GM12878 (cell line): ENCODE measurements at regions not wholly inside any gene's neighbourhood (a gene's known extent, or its start where the extent isn't known, plus 50 kb on each side); places are given as distances from the start of the nearest gene placed in this dataset.

Source experiments
- ATAC-seq: fragments of 200-7000 bp; cut with Tn5 transposase; 3 replicates; pipeline ENCODE4 v1.9.1; 2020; ENCODE audit warnings: mild to moderate bottlenecking, moderate library complexity
- BruUV-seq: library from RNA; stranded (reverse); fragments of 400-500 nt; replicated peaks from 2 replicates; lab custom pipeline; 2021; lab: Mats Ljungman, UMichigan
- CTCF ChIA-PET: fragments of 300-600 bp; sonication (Branson Sonifier 250); formaldehyde crosslinking; extraction: SDS; loops from one replicate; lab custom pipeline; 2021; ENCODE audit warnings: inconsistent platforms; lab: Yijun Ruan, JAX
- POLR2A ChIA-PET: fragments of 350-600 bp; formaldehyde crosslinking; extraction: SDS; loops from one replicate; lab custom pipeline; 2021; ENCODE audit warnings: inconsistent platforms; lab: Charles Lee
- RAD21 ChIA-PET: fragments of 300-600 bp; sonication (Branson Sonifier 250); formaldehyde crosslinking; loops from one replicate; lab custom pipeline; 2023; ENCODE audit warnings: antibody characterized with exemption; ENCODE audit not compliant: unreplicated experiment; lab: Charles Lee
- SMC1A ChIA-PET: fragments of 300-600 bp; sonication (Branson Sonifier 250); formaldehyde crosslinking; loops from one replicate; lab custom pipeline; 2023; ENCODE audit not compliant: unreplicated experiment, uncharacterized antibody; lab: Charles Lee
- DNase-seq: peaks from one replicate; pipeline ENCODE4 v3.0.0-alpha.2; 2011; ENCODE audit warnings: low read depth, low spot score
- FAIRE-seq: peaks from 3 replicates; lab custom pipeline; 2011; peaks lifted over from hg19 to GRCh38; lab: Jason Lieb, UNC
- H2AFZ ChIP-seq: 2 replicates; pipeline ENCODE4 v1.6.0; 2011; ENCODE audit warnings: low read depth, low read length, control low read depth; ENCODE audit not compliant: control insufficient read depth
- H3K27ac ChIP-seq: 2 replicates; pipeline ENCODE4 v1.5.1; 2011; ENCODE audit warnings: control low read depth; ENCODE audit not compliant: control insufficient read depth, insufficient read depth
- H3K27me3 ChIP-seq, 2 experiments: replicated peaks in 1 of 2; 2 replicates each; pipeline versions ENCODE4 v1.6.0 to v1.6.1; 2011; ENCODE audit warnings: low read length in 1 of 2; ENCODE audit not compliant: control insufficient read depth in 2 of 2, insufficient read depth in 2 of 2
- H3K36me3 ChIP-seq, 2 experiments: 2 replicates each; pipeline ENCODE4 v1.5.1; 2011; ENCODE audit warnings: low read length in 1 of 2; ENCODE audit not compliant: control insufficient read depth in 2 of 2, insufficient read depth in 2 of 2
- H3K4me1 ChIP-seq: 2 replicates; pipeline ENCODE4 v1.6.1; 2011; ENCODE audit warnings: mild to moderate bottlenecking, low read length, moderate library complexity, mixed read lengths; ENCODE audit not compliant: control insufficient read depth, insufficient read depth
- H3K4me2 ChIP-seq: 2 replicates; pipeline ENCODE4 v1.6.0; 2011; ENCODE audit warnings: control low read depth; ENCODE audit not compliant: control insufficient read depth, insufficient read depth
- H3K4me3 ChIP-seq: fragments of 200-600 bp; sonication (generic); 2 replicates; pipeline ENCODE4 v1.5.1; 2016
- H3K79me2 ChIP-seq: 2 replicates; pipeline ENCODE4 v1.6.0; 2011; ENCODE audit warnings: low read length; ENCODE audit not compliant: control insufficient read depth, insufficient read depth
- H3K9ac ChIP-seq: 2 replicates; pipeline ENCODE4 v1.8.0; 2011; ENCODE audit warnings: low read length, control low read depth, mixed read lengths; ENCODE audit not compliant: control insufficient read depth, insufficient read depth
- H3K9me3 ChIP-seq: replicated peaks from 3 replicates; pipeline ENCODE4 v1.5.1; 2011; ENCODE audit warnings: mild to moderate bottlenecking, low read length; ENCODE audit not compliant: control insufficient read depth, insufficient read depth
- H4K20me1 ChIP-seq: 2 replicates; pipeline ENCODE4 v1.6.0; 2011; ENCODE audit not compliant: control insufficient read depth, insufficient read depth
- BCL11A ChIP-seq: IDR thresholded peaks from 2 replicates; pipeline ENCODE4 v1.6.1; 2011; ENCODE audit warnings: low read depth, low read length
- CUX1 ChIP-seq: IDR thresholded peaks from 2 replicates; pipeline ENCODE4 v1.6.1; 2012; ENCODE audit warnings: improper control_type of control experiment, low read depth, low read length; ENCODE audit not compliant: insufficient replicate concordance
- ZNF384 ChIP-seq: IDR thresholded peaks from 2 replicates; pipeline ENCODE4 v1.6.1; 2012; ENCODE audit warnings: low read depth, mild to moderate bottlenecking, low read length, improper control_type of control experiment, borderline replicate concordance
- WGBS: methylation state at CpG from one replicate; pipeline ENCODE4 v1.1.6; 2016; ENCODE audit warnings: low lambda C conversion rate; ENCODE audit not compliant: insufficient replicate concordance, insufficient coverage; ENCODE audit errors: missing lambda C conversion rate; 5-methylcytosine and 5-hydroxymethylcytosine counted together
- in situ Hi-C: fragments of 300-500 bp; cut with MboI; formaldehyde crosslinking; loops from 9 replicates; pipeline ENCODE4 v1.14.3; 2018; ENCODE audit warnings: mixed read lengths
- intact Hi-C: fragments of 100-400 bp; cut with micrococcal nuclease; formaldehyde crosslinking; loops from one replicate; pipeline ENCODE4 v1.14.2; 2022; ENCODE audit not compliant: unreplicated experiment

- POLR2A ChIA-PET: no interaction called here
- ATAC-seq (no peak), DNase-seq (no peak), FAIRE-seq (no peak)
- Histone ChIP-seq H3K4me1 (no peaks in the 10 kb centered on the region), H3K4me3 (no peak overlapping the region), H3K79me2 (no peaks in the 10 kb centered on the region), H3K9ac (no peak overlapping the region), H3K36me3 (no peaks in the 10 kb centered on the region), H3K27me3 (no peaks in the 10 kb centered on the region), H4K20me1 (no peaks in the 10 kb centered on the region), H3K9me3 (no peaks in the 10 kb centered on the region; the same call in 2 of the 3 replicates), H2AFZ (no peak overlapping the region)
- BruUV-seq: no TSS peak
- WGBS: 28% methylated on average over 4 of the region's 4 CpGs
- in situ Hi-C loops (no loop called here), intact Hi-C loops (loop anchor here (2.0 to 5.0 kb wide), 2 partner anchors 921 to 1550 kb away; no protein-coding TSS in a partner anchor)
- RAD21 ChIA-PET: no interaction called here
- SMC1A ChIA-PET: no interaction called here
- TF ChIP-seq CUX1 (no peak), BCL11A (no peak), ZNF384 (no peak)
- TF ChIP-seq, all 136 proteins: peak for 0
- CTCF ChIA-PET: no interaction called here
- H3K4me2 ChIP-seq: no peak overlapping the region
- no peak overlapping the region for H3K27ac ChIP-seq
Measured at GRCh38 chr21:41067709-41068108, 100.3 kb upstream of the BACE2 start.
